HG03045 (cell line): ENCODE measurements at regions not wholly inside any gene's neighbourhood (a gene's known extent, or its start where the extent isn't known, plus 50 kb on each side); places are given as distances from the start of the nearest gene placed in this dataset.

Experiments used
- ATAC-seq: cut with Tn5 transposase; IDR thresholded peaks from one replicate; pipeline ENCODE4 v1.9.1; 2021; ENCODE audit warnings: mild to moderate bottlenecking, moderate library complexity; ENCODE audit not compliant: unreplicated experiment

DNA sequence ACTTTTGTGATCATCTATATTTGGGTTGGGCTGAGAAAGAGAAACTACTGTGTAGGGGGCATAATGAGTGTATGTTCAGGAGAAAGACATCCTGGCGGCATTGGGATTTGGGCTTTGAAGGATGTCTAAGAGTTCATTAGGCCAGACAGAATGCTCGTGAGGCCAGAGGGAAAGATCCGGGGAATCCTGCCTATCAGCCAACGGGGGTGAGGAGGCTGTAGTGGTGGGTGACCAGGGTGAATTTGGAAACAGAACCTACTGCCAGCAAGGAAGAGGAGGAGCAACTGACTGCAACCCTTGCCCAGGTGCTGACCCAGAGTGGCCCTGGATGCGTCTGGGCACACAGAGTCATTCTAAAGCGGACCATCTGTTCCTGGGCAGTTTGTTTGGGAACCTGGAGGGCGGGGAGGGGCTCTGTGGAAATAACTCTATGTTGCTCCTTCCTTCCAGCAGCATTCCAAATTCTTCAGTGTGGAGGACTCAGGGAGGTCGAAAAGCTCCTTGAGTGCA is 56.9 kb upstream of the ECE1 start:
- ATAC-seq, result no peak

DNA sequence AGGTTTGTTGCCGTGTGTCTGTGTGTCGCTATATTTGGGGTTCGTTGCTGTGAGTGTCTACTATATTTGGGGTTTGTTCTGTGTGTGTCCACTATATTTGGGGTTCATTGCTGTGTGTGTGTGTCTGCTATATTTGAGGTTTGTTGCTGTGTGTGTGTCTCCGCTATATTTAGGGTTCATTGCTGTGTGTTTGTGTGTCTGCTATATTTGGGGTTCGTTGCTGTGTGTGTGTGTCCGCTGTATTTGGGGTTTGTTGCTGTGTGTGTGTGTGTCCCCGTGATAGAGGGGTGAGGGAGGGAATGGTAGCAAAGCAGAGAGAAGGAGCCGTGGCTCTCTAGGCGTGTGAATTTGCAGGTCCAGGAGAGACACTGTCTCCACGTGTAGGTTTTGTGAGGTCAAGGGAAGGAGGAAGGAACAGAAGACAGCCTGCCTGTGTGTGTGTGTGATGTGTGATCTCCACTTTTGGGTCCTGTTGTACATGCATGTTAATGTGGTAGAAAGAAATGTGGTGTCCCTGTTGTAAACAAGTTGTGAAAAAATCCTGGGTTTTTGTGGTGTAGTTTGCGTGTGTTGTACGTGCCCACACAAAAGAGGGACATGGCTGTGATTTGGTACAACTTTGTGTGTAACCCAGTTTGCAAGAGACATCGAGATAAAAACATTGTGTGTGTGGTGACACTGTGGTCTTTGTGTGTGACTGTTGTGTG is 56.3 kb upstream of the ECE1 start:
- ATAC-seq, result no peak

DNA sequence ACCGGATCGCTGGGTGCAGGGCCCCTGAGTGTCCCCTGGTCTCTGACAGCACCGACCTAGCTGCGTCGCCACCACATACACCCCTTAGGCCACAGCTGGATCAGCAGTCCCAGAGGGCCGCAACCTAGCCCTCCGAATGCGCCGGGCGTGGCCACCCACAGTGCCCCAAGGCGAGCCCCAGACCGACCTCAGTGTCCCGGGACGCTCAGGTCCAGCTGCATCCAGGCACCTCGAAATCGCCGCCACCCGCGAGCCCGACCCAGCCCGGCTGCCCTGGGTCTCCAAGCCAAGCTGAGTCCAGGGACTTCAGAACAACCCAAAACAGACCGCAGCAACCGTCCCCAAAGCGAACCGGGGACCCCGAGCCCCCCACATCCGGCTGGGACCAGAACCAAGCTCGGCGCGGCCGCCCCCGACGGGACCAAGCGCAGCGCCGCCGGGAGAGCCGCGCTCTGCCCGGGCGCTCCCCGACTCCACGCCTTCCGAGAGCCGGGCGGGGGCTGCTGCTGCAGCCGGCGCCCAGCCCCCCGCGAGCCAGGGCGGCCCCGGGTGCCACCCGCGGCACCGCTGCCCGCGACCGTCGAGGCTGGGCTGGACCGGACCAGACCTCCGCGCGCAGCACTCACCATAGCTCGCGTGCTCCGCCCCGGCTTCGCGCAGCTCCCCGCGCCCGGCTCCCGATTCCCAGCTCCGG is 54.6 kb upstream of the ECE1 start:
- peak; percentile 21 for ATAC-seq

DNA sequence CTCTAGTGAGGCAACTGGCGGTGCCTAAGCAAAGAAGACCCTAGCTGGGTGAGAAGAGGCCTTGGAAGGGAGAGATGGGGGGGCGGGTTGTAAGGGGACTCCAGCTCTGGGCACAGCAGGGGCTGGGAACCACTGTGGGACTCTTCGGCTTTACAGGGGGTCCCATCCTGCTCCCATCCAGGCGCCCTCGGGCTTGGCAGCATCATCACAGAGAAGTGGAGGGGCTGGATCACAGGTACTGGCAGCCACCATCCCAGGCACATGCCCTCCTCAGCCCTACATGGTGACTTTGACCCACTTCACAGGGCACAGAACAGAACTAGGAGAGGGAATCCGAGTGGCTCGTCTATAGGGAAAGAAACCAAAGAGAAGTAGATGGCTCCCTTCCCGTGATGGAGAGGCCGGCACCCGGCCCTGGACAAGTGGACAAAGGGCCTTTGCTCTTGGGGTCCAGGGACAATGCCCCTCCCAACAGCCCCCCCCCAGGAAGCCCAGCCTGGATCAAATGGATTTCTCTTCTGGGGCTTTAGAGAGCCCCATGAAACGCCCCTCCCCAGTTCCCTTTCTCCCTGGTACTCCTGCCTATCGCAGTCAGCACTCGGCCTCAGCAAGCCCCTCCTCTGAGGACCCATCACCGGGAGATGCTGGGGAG is 54.0 kb upstream of the ECE1 start:
- no peak for ATAC-seq

DNA sequence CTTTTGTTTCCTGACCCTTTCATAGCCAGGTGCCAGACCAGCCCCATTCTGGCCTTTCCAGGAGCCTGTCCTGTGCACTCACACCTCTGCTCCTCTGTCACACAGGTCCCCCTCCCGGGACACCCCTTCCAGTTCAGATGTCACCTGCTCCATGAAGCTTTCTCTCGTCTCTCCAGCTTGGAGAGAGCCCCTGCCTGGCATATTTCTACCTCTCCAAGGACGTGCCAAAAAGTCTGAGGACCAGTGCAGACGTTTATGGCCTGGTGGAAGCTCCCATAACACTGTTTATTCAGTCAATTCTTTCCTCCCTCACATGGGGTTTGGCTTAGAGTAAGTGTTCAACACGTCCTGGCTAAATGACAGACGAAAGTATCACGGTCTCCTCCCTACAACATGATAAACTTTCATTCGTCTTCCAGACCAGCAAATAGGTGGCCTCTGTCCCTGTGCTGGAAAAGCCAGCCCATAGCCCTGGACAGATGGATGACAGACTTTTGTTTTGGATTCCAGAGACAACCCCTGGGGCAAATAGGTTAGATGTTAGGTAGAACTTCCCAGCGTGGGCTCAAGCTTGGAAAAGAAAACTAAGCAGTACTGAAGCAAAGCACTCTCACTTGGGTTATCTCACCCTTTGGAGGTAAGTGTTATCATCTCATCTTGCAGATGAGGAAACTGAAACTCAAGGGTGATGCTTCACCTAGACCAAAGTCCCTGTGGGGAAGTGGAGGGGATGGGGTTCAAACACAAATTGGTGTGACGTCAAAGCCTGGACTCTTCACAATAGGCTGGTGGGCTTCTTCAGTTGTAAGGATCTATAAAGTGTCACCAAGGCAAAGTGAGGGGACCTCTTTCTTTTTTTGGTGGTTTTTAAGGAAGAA is 52.9 kb upstream of the ECE1 start:
- no peak for ATAC-seq

DNA sequence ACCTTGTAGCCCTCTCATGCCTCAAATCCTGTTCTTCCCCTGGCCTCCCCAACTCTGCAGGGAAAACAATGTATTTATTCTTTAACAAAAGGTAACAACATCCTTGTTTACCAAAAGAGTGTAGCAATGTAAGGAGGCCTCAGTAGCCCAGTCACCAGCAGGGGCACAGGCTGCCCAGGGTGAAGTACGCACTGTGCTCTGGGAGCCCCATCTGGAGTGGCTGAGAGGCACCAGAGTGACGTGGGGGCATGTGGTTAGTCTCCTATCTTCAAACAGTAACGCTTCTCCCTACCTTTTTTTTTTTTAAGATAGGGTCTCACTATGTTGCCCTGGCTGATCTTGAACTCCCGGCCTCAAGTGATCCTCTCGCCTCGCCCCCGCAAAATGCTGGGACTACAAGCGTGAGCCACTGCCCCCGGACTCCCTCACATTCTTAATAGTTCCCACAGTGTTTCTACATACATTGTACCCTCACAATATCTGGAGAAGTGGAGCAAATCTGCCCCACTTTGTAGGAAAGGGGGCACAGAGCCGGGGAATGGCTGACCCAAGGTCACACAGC is 51.3 kb upstream of the ECE1 start:
- ATAC-seq, result no peak

DNA sequence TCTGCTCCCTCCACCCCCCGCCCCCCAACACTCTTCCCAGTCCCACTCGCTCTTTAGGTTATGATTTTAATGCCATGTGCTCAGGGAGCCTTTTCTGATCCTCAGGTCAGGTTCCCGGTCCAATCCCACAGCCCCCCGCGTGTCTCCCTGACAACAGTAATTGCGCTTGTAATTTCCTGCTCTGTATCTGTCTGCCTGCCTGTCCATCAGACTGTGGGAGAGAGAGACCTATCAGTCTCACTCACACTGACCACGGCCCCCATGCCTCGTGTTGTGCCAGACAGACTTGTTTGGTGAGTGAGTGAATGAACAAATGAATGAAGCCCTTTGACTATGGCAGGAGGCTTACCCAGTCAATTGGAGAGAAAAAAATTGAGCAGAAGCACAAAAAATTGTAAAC is 50.8 kb upstream of the ECE1 start:
- no peak for ATAC-seq

DNA sequence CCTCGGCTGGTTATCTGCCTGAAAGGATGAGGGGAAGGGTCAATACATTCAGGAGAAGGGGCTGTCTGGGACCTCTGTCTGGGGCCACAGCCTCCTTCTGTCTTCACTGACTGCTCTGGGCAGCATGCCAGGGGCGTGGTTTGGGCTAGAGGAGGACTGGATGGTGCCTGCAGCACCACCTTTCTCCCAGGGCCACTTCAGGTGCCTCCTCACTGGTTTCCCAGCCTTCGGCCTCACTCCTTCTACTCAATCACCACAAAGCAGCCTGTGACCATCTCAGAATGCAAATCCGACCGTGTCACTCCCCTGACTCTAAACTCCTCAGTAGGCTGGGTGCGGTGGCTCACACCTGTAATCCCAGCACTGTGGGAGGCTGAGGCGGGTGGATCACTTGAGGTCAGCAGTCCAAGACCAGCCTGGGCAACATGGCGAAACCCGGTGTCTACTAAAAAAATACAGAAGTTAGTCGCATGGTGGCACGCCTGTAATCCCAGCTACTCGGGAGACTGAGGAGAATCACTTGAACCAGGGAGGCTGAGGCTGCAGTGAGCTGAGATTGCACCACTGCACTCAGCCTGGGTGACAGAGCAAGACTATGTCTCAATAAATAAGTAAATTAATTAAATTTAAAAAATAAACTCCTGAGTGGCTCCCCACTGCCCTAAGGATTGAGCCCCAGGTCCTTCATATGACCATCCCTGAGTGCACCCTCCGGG is 50.1 kb upstream of the ECE1 start:
- no peak for ATAC-seq
